Liver (tissue), 8 donors: ENCODE measurements at regions not wholly inside any gene's neighbourhood (a gene's known extent, or its start where the extent isn't known, plus 50 kb on each side); places are given as distances from the start of the nearest gene placed in this dataset.

Source experiments
- DNase-seq: peaks from one replicate; pipeline ENCODE4 v3.0.0-alpha.2; 2017; ENCODE audit warnings: low spot score
- H3K27ac ChIP-seq, 2 donors: one replicate each; pipeline ENCODE4 v1.7.0; 2013; ENCODE audit warnings: inconsistent platforms in 2 of 2, low read length in 2 of 2, control low read depth in 1 of 2, low read depth in 1 of 2, mild to moderate bottlenecking in 1 of 2
- H3K27me3 ChIP-seq, 4 donors: one replicate each; pipeline versions ENCODE4 v1.6.1 to v1.7.0; 2013; ENCODE audit warnings: low read length in 3 of 4, inconsistent platforms in 1 of 4, mild to moderate bottlenecking in 1 of 4, moderate library complexity in 1 of 4; ENCODE audit not compliant: control insufficient read depth in 4 of 4, insufficient read depth in 4 of 4
- H3K36me3 ChIP-seq, 4 donors: one replicate each; pipeline versions ENCODE4 v1.6.1 to v1.7.0; 2013; ENCODE audit warnings: low read length in 3 of 4, mild to moderate bottlenecking in 3 of 4, low read depth in 1 of 4, moderate library complexity in 1 of 4; ENCODE audit not compliant: control insufficient read depth in 4 of 4, insufficient read depth in 3 of 4
- H3K4me1 ChIP-seq, 4 donors: one replicate each; pipeline versions ENCODE4 v1.6.1 to v1.7.0; 2013; ENCODE audit warnings: low read length in 3 of 4, mild to moderate bottlenecking in 3 of 4, moderate library complexity in 1 of 4; ENCODE audit not compliant: control insufficient read depth in 4 of 4, insufficient read depth in 4 of 4
- H3K4me3 ChIP-seq, 3 donors: one replicate each; pipeline versions ENCODE4 v1.6.1 to v1.7.0; 2013; ENCODE audit warnings: low read length in 3 of 3, control low read depth in 1 of 3, low read depth in 1 of 3, mild to moderate bottlenecking in 1 of 3
- H3K9ac ChIP-seq, 2 donors: one replicate each; pipeline ENCODE4 v1.7.0; 2013; ENCODE audit warnings: low read length in 2 of 2, mild to moderate bottlenecking in 2 of 2, moderate library complexity in 2 of 2, control low read depth in 1 of 2, low read depth in 1 of 2
- H3K9me3 ChIP-seq, 4 donors: one replicate each; pipeline versions ENCODE4 v1.6.1 to v1.7.0; 2013; ENCODE audit warnings: low read length in 3 of 4; ENCODE audit not compliant: control insufficient read depth in 4 of 4
- CTCF ChIP-seq: fragments of 150-350 bp; IDR thresholded peaks from 2 replicates; pipeline ENCODE4 v1.5.1; 2017; ENCODE audit warnings: improper control_type of control experiment, low read depth, low read length; ENCODE audit not compliant: missing input control
- EGR1 ChIP-seq, 2 donors: IDR thresholded peaks; 2 replicates each; pipeline ENCODE4 v1.6.1; 2016 to 2018; ENCODE audit warnings: antibody characterized with exemption in 2 of 2, low read depth in 2 of 2
- FOXA1 ChIP-seq: IDR thresholded peaks from 2 replicates; pipeline ENCODE4 v1.6.1; 2016; ENCODE audit warnings: antibody characterized with exemption
- FOXA2 ChIP-seq: IDR thresholded peaks from 2 replicates; pipeline ENCODE4 v1.6.1; 2016; ENCODE audit warnings: antibody characterized with exemption
- HNF4A ChIP-seq, 2 donors: conservative IDR thresholded peaks; 2 replicates each; pipeline ENCODE4 v1.6.1; 2016; ENCODE audit warnings: antibody characterized with exemption in 2 of 2, mild to moderate bottlenecking in 2 of 2
- HNF4G ChIP-seq: IDR thresholded peaks from 2 replicates; pipeline ENCODE4 v1.6.1; 2016; ENCODE audit warnings: antibody characterized with exemption
- JUND ChIP-seq, 2 donors: IDR thresholded peaks; 2 replicates each; pipeline ENCODE4 v1.6.1; 2016; ENCODE audit warnings: antibody characterized with exemption in 2 of 2
- MAX ChIP-seq: IDR thresholded peaks from 2 replicates; pipeline ENCODE4 v1.6.1; 2016; ENCODE audit warnings: antibody characterized with exemption
- NR2F2 ChIP-seq: IDR thresholded peaks from 2 replicates; pipeline ENCODE4 v1.6.1; 2016; ENCODE audit warnings: antibody characterized with exemption
- RAD21 ChIP-seq, 2 donors: IDR thresholded peaks; 2 replicates each; pipeline ENCODE4 v1.6.1; 2016; ENCODE audit warnings: antibody characterized with exemption in 2 of 2, mild to moderate bottlenecking in 2 of 2
- RXRA ChIP-seq, 2 donors: IDR thresholded peaks; 2 replicates each; pipeline ENCODE4 v1.6.1; 2017 to 2018; ENCODE audit warnings: antibody characterized with exemption in 2 of 2, mild to moderate bottlenecking in 1 of 2
- YY1 ChIP-seq: IDR thresholded peaks from 2 replicates; pipeline ENCODE4 v1.6.1; 2016; ENCODE audit warnings: antibody characterized with exemption, mild to moderate bottlenecking
- WGBS: extraction: QIAGEN DNeasy Blood & Tissue Kit; methylation state at CpG from one replicate; pipeline ENCODE4 v1.1.7; 2013; 5-methylcytosine and 5-hydroxymethylcytosine counted together
- TF ChIP-seq, protein P1 (sequence below): IDR thresholded peaks from 2 replicates; pipeline ENCODE4 v1.6.1; 2016; ENCODE audit warnings: antibody characterized with exemption, mild to moderate bottlenecking
- TF ChIP-seq, protein P2 (sequence below): IDR thresholded peaks from 2 replicates; pipeline ENCODE4 v1.6.1; 2016; ENCODE audit warnings: antibody characterized with exemption
- donor health status: healthy.
- donor health status: healthy.
- donor health status: healthy.
- donor health status: healthy.
- donor health status: healthy.

GRCh38 chr20:24804481-24805206 lies 144.4 kb upstream of the CST7 start:
- DNase-seq = no peak
- no peaks in the 10 kb centered on the region for H3K27me3 ChIP-seq
- no peak overlapping the region for H3K9ac ChIP-seq
- no peaks in the 10 kb centered on the region for H3K4me1 ChIP-seq
- no peak overlapping the region for H3K27ac ChIP-seq
- no peak for TF ChIP-seq EGR1 (IDR thresholded peaks at IDR 0.05; ENCODE audit: low read depth in 2 of 2)
- no peak for TF ChIP-seq JUND (IDR thresholded peaks at IDR 0.05)
- no peak for TF ChIP-seq HNF4A (conservative IDR thresholded peaks at IDR 0.05)
- TF ChIP-seq, protein P1, sequence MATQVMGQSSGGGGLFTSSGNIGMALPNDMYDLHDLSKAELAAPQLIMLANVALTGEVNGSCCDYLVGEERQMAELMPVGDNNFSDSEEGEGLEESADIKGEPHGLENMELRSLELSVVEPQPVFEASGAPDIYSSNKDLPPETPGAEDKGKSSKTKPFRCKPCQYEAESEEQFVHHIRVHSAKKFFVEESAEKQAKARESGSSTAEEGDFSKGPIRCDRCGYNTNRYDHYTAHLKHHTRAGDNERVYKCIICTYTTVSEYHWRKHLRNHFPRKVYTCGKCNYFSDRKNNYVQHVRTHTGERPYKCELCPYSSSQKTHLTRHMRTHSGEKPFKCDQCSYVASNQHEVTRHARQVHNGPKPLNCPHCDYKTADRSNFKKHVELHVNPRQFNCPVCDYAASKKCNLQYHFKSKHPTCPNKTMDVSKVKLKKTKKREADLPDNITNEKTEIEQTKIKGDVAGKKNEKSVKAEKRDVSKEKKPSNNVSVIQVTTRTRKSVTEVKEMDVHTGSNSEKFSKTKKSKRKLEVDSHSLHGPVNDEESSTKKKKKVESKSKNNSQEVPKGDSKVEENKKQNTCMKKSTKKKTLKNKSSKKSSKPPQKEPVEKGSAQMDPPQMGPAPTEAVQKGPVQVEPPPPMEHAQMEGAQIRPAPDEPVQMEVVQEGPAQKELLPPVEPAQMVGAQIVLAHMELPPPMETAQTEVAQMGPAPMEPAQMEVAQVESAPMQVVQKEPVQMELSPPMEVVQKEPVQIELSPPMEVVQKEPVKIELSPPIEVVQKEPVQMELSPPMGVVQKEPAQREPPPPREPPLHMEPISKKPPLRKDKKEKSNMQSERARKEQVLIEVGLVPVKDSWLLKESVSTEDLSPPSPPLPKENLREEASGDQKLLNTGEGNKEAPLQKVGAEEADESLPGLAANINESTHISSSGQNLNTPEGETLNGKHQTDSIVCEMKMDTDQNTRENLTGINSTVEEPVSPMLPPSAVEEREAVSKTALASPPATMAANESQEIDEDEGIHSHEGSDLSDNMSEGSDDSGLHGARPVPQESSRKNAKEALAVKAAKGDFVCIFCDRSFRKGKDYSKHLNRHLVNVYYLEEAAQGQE = no peak
- TF ChIP-seq MAX = no peak
- no peak for TF ChIP-seq CTCF
- TF ChIP-seq, protein P2, sequence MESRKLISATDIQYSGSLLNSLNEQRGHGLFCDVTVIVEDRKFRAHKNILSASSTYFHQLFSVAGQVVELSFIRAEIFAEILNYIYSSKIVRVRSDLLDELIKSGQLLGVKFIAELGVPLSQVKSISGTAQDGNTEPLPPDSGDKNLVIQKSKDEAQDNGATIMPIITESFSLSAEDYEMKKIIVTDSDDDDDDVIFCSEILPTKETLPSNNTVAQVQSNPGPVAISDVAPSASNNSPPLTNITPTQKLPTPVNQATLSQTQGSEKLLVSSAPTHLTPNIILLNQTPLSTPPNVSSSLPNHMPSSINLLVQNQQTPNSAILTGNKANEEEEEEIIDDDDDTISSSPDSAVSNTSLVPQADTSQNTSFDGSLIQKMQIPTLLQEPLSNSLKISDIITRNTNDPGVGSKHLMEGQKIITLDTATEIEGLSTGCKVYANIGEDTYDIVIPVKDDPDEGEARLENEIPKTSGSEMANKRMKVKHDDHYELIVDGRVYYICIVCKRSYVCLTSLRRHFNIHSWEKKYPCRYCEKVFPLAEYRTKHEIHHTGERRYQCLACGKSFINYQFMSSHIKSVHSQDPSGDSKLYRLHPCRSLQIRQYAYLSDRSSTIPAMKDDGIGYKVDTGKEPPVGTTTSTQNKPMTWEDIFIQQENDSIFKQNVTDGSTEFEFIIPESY = no peak
- no peak for TF ChIP-seq HNF4G
- no peak for TF ChIP-seq FOXA1
- no peak for TF ChIP-seq RXRA (IDR thresholded peaks at IDR 0.05)
- no peak for TF ChIP-seq YY1
- no peak for TF ChIP-seq RAD21 (IDR thresholded peaks at IDR 0.05)
- no peak overlapping the region for H3K4me3 ChIP-seq
- no peaks in the 10 kb centered on the region for H3K36me3 ChIP-seq
- H3K9me3 ChIP-seq = no peaks in the 10 kb centered on the region
- WGBS = 90% methylated on average over 16 of the region's 16 CpGs

- no peak for TF ChIP-seq HNF4A (conservative IDR thresholded peaks at IDR 0.05)
- no peak for TF ChIP-seq FOXA2
- TF ChIP-seq, protein P1 = no peak
- no peak for TF ChIP-seq FOXA1
- no peak for TF ChIP-seq NR2F2
- TF ChIP-seq, protein P2 = no peak
- TF ChIP-seq YY1 = no peak
- no peak for TF ChIP-seq JUND (IDR thresholded peaks at IDR 0.05)
- DNase-seq = no peak
- Histone ChIP-seq H3K9ac (no peak overlapping the region), H3K4me1 (no peaks in the 10 kb centered on the region), H3K27ac (no peak overlapping the region), H3K27me3 (no peaks in the 10 kb centered on the region), H3K9me3 (no peaks in the 10 kb centered on the region), H3K4me3 (no peak overlapping the region), H3K36me3 (no peaks in the 10 kb centered on the region)
- WGBS = 88% methylated on average over 11 of the region's 11 CpGs
Observed at GRCh38 chr20:24805456-24806238, 143.4 kb upstream of the CST7 start.
